CD4-positive, CD25-positive, alpha-beta regulatory T cell (primary cell): ENCODE measurements at regions not wholly inside any gene's neighbourhood (a gene's known extent, or its start where the extent isn't known, plus 50 kb on each side); places are given as distances from the start of the nearest gene placed in this dataset.

Source experiments
- ATAC-seq, 2 donors: fragments of 150-1000 bp; cut with Tn5 transposase; one replicate each; pipeline ENCODE4 v1.10.0; 2021; ENCODE audit warnings: low read depth in 2 of 2, moderate number of reproducible peaks in 2 of 2, moderate library complexity in 1 of 2
- DNase-seq, 3 donors: peaks; one replicate each; pipeline versions ENCODE4 v3.0.0 to v3.0.0-alpha.2; 2012 to 2022; ENCODE audit warnings: mixed read lengths in 1 of 3
- H3K27ac ChIP-seq: one replicate; pipeline ENCODE4 v1.7.0; 2013; ENCODE audit warnings: mild to moderate bottlenecking, low read length; ENCODE audit not compliant: insufficient read depth, poor library complexity, severe bottlenecking
- H3K27me3 ChIP-seq: one replicate; pipeline ENCODE4 v1.7.0; 2013; ENCODE audit warnings: low read length; ENCODE audit not compliant: control insufficient read depth, insufficient read depth
- H3K36me3 ChIP-seq: one replicate; pipeline ENCODE4 v1.7.0; 2013; ENCODE audit warnings: mild to moderate bottlenecking, low read length, moderate library complexity; ENCODE audit not compliant: control insufficient read depth, insufficient read depth
- H3K4me1 ChIP-seq: 2 replicates; pipeline ENCODE4 v1.7.0; 2013; ENCODE audit warnings: mild to moderate bottlenecking, low read length; ENCODE audit not compliant: insufficient read depth, control insufficient read depth, poor library complexity, severe bottlenecking
- H3K4me3 ChIP-seq: one replicate; pipeline ENCODE4 v1.7.0; 2013; ENCODE audit warnings: low read depth, mild to moderate bottlenecking, low read length, moderate library complexity
- H3K9me3 ChIP-seq, 2 experiments: 1 replicate in 1 of 2; 2 replicates in 1 of 2; pipeline ENCODE4 v1.7.0; 2013; ENCODE audit warnings: low read length in 2 of 2, mild to moderate bottlenecking in 1 of 2, moderate library complexity in 1 of 2; ENCODE audit not compliant: control insufficient read depth in 2 of 2
- H3K27ac Mint-ChIP-seq, 3 donors: one replicate each; pipeline ENCODE4 v1.8.0; 2020 to 2022; ENCODE audit warnings: mild to moderate bottlenecking in 3 of 3, mixed read lengths in 3 of 3, moderate library complexity in 2 of 3
- H3K27me3 Mint-ChIP-seq: one replicate; pipeline ENCODE4 v1.8.0; 2022; ENCODE audit warnings: mild to moderate bottlenecking, mixed read lengths
- H3K36me3 Mint-ChIP-seq: one replicate; pipeline ENCODE4 v1.8.0; 2020; ENCODE audit warnings: mixed read lengths
- H3K4me1 Mint-ChIP-seq, 4 donors: one replicate each; pipeline ENCODE4 v1.8.0; 2020 to 2022; ENCODE audit warnings: mixed read lengths in 4 of 4, mild to moderate bottlenecking in 1 of 4
- H3K4me3 Mint-ChIP-seq, 4 donors: one replicate each; pipeline ENCODE4 v1.8.0; 2020 to 2022; ENCODE audit warnings: mild to moderate bottlenecking in 4 of 4, mixed read lengths in 4 of 4, moderate library complexity in 3 of 4
- H3K9me3 Mint-ChIP-seq, 7 donors: one replicate each; pipeline ENCODE4 v1.8.0; 2020 to 2022; ENCODE audit warnings: mixed read lengths in 7 of 7, mild to moderate bottlenecking in 3 of 7, moderate library complexity in 2 of 7

DNA sequence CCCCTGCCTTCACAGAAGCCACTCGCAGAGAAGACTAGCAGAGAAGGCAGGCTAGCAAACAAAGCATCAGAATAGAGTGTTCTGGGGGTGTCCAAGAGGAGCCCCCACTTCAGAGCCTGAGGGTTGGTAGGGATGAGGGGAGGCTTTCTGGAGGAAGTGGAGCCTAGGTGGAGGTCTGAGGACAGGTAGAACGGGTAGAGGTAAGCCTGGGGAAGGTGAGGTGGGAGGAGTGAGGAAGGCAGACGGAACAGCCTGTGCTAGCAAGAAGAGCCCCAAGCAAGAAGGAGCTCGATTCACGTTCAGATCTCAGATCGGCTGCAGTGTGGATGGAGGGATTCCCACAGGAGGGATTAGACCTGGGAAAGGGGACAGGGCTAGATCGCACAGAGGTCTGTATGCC, 66.0 kb upstream of the DUSP5 start:
- peaks cover 4% of the 10 kb centered on the region for H3K36me3 Mint-ChIP-seq
- no peaks in the 10 kb centered on the region for H3K4me1 ChIP-seq
- H3K9me3 Mint-ChIP-seq = no peaks in the 10 kb centered on the region
- no peaks in the 10 kb centered on the region for H3K36me3 ChIP-seq
- no peaks in the 10 kb centered on the region for H3K27me3 Mint-ChIP-seq
- no peaks in the 10 kb centered on the region for H3K27me3 ChIP-seq
- ATAC-seq (no peak), DNase-seq (no peak)
- H3K4me1 Mint-ChIP-seq = peaks cover 0 to 5% (median 1%) of the 10 kb centered on the region in 4 donors
- H3K4me3 Mint-ChIP-seq = no peak overlapping the region
- H3K4me3 ChIP-seq = no peak overlapping the region
- no peak overlapping the region for H3K27ac ChIP-seq
- H3K27ac Mint-ChIP-seq = no peak overlapping the region
- no peaks in the 10 kb centered on the region for H3K9me3 ChIP-seq

- Mint-ChIP-seq H3K4me1 (peaks cover 0 to 5% (median 1%) of the 10 kb centered on the region in 4 donors), H3K27ac (no peak overlapping the region), H3K27me3 (no peaks in the 10 kb centered on the region), H3K36me3 (peaks cover 4% of the 10 kb centered on the region), H3K4me3 (no peak overlapping the region), H3K9me3 (no peaks in the 10 kb centered on the region)
- H3K27me3 ChIP-seq = no peaks in the 10 kb centered on the region
- no peak overlapping the region for H3K27ac ChIP-seq
- ATAC-seq (peak in 1 of 2 donors; percentile 31), DNase-seq (no peak)
- H3K4me3 ChIP-seq = no peak overlapping the region
- no peaks in the 10 kb centered on the region for H3K36me3 ChIP-seq
- no peaks in the 10 kb centered on the region for H3K4me1 ChIP-seq
- H3K9me3 ChIP-seq = no peaks in the 10 kb centered on the region
Observed at GRCh38 chr10:110432084-110432483, 65.6 kb upstream of the DUSP5 start.

GRCh38 chr10:110432814-110433565, 64.7 kb upstream of the DUSP5 start:
- H3K4me3 ChIP-seq = no peak overlapping the region
- Mint-ChIP-seq H3K27me3 (no peaks in the 10 kb centered on the region), H3K9me3 (no peaks in the 10 kb centered on the region), H3K4me1 (peaks cover 0 to 5% (median 1%) of the 10 kb centered on the region in 4 donors), H3K27ac (no peak overlapping the region), H3K36me3 (peaks cover 4% of the 10 kb centered on the region), H3K4me3 (no peak overlapping the region)
- H3K36me3 ChIP-seq = no peaks in the 10 kb centered on the region
- H3K9me3 ChIP-seq = no peaks in the 10 kb centered on the region
- H3K27ac ChIP-seq = no peak overlapping the region
- H3K27me3 ChIP-seq = no peaks in the 10 kb centered on the region
- no peaks in the 10 kb centered on the region for H3K4me1 ChIP-seq
- DNase-seq (no peak), ATAC-seq (no peak)

GRCh38 chr10:110433740-110434139, 64.0 kb upstream of the DUSP5 start:
- no peaks in the 10 kb centered on the region for H3K9me3 Mint-ChIP-seq
- H3K27ac Mint-ChIP-seq = no peak overlapping the region
- H3K4me3 Mint-ChIP-seq = no peak overlapping the region
- no peak overlapping the region for H3K4me3 ChIP-seq
- H3K27ac ChIP-seq = no peak overlapping the region
- no peaks in the 10 kb centered on the region for H3K27me3 Mint-ChIP-seq
- H3K36me3 ChIP-seq = no peaks in the 10 kb centered on the region
- no peaks in the 10 kb centered on the region for H3K27me3 ChIP-seq
- peaks cover 0 to 5% (median 1%) of the 10 kb centered on the region in 4 donors for H3K4me1 Mint-ChIP-seq
- no peak for ATAC-seq
- no peaks in the 10 kb centered on the region for H3K9me3 ChIP-seq
- peaks cover 4% of the 10 kb centered on the region for H3K36me3 Mint-ChIP-seq
- no peak for DNase-seq
- H3K4me1 ChIP-seq = no peaks in the 10 kb centered on the region

- H3K27me3 ChIP-seq = no peaks in the 10 kb centered on the region
- no peak overlapping the region for H3K4me3 Mint-ChIP-seq
Observed at GRCh38 chr10:110434489-110435096, 63.1 kb upstream of the DUSP5 start.

DNA sequence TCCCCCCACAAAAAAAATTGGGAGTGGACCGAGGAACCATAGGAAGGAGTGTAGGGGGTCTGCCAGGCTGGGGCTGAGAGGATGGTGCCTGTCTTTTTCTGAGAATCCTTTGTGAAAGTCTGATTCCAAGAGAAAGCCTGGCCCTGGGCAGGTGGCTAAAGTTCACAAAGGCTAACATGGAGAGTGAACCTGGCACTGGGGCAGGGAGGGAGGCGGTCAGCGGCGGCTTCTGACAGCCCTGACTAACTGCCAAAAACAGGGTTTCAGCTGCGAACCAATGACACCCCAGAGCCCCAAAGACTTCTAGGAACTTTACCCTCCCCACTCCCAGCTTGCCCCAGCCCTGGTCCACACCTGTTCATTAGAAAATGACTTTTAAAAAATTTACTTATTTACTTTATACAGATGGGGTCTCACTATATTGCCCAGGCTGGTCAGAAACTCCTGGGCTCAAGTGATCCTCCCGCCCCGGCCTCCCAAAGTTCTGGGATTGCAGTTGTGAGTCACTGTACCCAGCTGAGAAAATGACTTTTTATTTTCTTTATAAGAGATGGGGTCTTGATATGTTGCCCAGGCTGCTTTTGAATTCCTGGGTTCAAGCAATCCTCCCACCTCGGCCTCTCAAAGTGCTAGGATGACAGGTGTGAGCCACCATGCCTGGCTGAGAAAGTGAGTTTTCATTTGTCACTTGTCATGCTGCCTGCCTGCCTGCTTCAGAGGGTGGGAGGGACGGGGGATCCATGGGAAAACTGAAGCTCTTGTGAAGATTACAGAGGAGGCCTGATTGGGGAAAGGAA, 61.0 kb upstream of the DUSP5 start:
- H3K36me3 ChIP-seq = no peaks in the 10 kb centered on the region
- no peak overlapping the region for H3K4me3 ChIP-seq
- Mint-ChIP-seq H3K4me3 (no peak overlapping the region), H3K36me3 (no peaks in the 10 kb centered on the region), H3K27me3 (no peaks in the 10 kb centered on the region), H3K4me1 (peaks cover 2 to 10% (median 5%) of the 10 kb centered on the region in 4 donors), H3K27ac (no peak overlapping the region), H3K9me3 (no peaks in the 10 kb centered on the region)
- no peaks in the 10 kb centered on the region for H3K4me1 ChIP-seq
- no peaks in the 10 kb centered on the region for H3K27me3 ChIP-seq
- H3K9me3 ChIP-seq = no peaks in the 10 kb centered on the region
- no peak overlapping the region for H3K27ac ChIP-seq
- no peak for DNase-seq
- no peak for ATAC-seq

More at GRCh38 chr10:110434489-110435096, 63.1 kb upstream of the DUSP5 start:
- peaks cover 0 to 5% (median 1%) of the 10 kb centered on the region in 4 donors for H3K4me1 Mint-ChIP-seq
- no peaks in the 10 kb centered on the region for H3K9me3 Mint-ChIP-seq
- no peaks in the 10 kb centered on the region for H3K36me3 ChIP-seq
- no peaks in the 10 kb centered on the region for H3K9me3 ChIP-seq
- ATAC-seq = no peak
- no peaks in the 10 kb centered on the region for H3K27me3 Mint-ChIP-seq
- H3K36me3 Mint-ChIP-seq = peaks cover 3% of the 10 kb centered on the region
- H3K27ac Mint-ChIP-seq = no peak overlapping the region
- H3K4me1 ChIP-seq = no peaks in the 10 kb centered on the region
- no peak for DNase-seq
- no peak overlapping the region for H3K4me3 ChIP-seq
- no peak overlapping the region for H3K27ac ChIP-seq

DNA sequence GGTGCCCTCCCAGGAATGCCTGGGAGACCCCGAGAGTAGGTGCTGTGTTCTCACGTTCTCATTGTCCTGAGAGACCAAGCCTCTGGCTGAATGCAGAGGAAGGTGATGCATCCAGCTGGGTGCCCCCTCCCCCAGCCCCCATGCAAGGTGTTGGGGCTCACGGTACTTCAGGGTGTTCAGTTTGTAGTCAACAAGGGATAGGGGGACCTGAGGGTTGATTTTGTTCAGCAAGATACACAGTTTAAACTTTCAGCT, 60.4 kb upstream of the DUSP5 start:
- Histone ChIP-seq H3K27me3 (no peaks in the 10 kb centered on the region), H3K4me3 (no peak overlapping the region), H3K36me3 (no peaks in the 10 kb centered on the region), H3K27ac (no peak overlapping the region), H3K9me3 (no peaks in the 10 kb centered on the region), H3K4me1 (no peaks in the 10 kb centered on the region)
- Mint-ChIP-seq H3K4me1 (peaks cover 5 to 13% (median 7%) of the 10 kb centered on the region in 4 donors), H3K9me3 (no peaks in the 10 kb centered on the region), H3K36me3 (no peaks in the 10 kb centered on the region), H3K4me3 (no peak overlapping the region), H3K27me3 (no peaks in the 10 kb centered on the region), H3K27ac (no peak overlapping the region)
- DNase-seq = no peak
- no peak for ATAC-seq
